Stimulated activated CD4-positive, alpha-beta T cell treated with anti-CD3 and anti-CD28 coated beads, Interleukin-1b, Interleukin-23, amount 100 ng/mL, for 48 hours (primary cell): ENCODE measurements at regions not wholly inside any gene's neighbourhood (a gene's known extent, or its start where the extent isn't known, plus 50 kb on each side); places are given as distances from the start of the nearest gene placed in this dataset.
A peak's percentile ranks its signal among the peaks of the same experiment; 100 is the strongest.

Experiments used
- DNase-seq: peaks from one replicate; pipeline ENCODE4 v3.0.0-alpha.2; 2020

GRCh38 chr7:114860206-114860605 is 61.7 kb upstream of the MDFIC start:
- DNase-seq = no peak

- DNase-seq = no peak
These were observed 59.5 kb upstream of the MDFIC start for GRCh38 chr7:114862406-114862805.

GRCh38 chr7:114864278-114864677 is 57.6 kb upstream of the MDFIC start:
- no peak for DNase-seq

- peak; percentile 54 for DNase-seq
These were observed 56.3 kb upstream of the MDFIC start for GRCh38 chr7:114865564-114865963.
